PFSK-1 (cell line): ENCODE measurements at regions not wholly inside any gene's neighbourhood (a gene's known extent, or its start where the extent isn't known, plus 50 kb on each side); places are given as distances from the start of the nearest gene placed in this dataset.

Source experiments
- FOXP2 ChIP-seq: optimal IDR thresholded peaks from 2 replicates; pipeline ENCODE3; 2011; ENCODE audit warnings: borderline replicate concordance, control low read depth, inconsistent platforms; ENCODE audit not compliant: insufficient read depth; ENCODE audit errors: extremely low read length, extremely low read depth
- POLR2AphosphoS5 ChIP-seq: IDR thresholded peaks from 2 replicates; pipeline ENCODE4 v1.6.1; 2012; ENCODE audit warnings: low read depth, mild to moderate bottlenecking, control low read depth, low read length, moderate library complexity
- SIN3A ChIP-seq: IDR thresholded peaks from 2 replicates; pipeline ENCODE4 v1.6.1; 2012; ENCODE audit warnings: mild to moderate bottlenecking, low read length, moderate library complexity, borderline replicate concordance; ENCODE audit not compliant: insufficient read depth
- TAF1 ChIP-seq: IDR thresholded peaks from 2 replicates; pipeline ENCODE4 v1.6.1; 2012; ENCODE audit warnings: low read length, control low read depth, borderline replicate concordance; ENCODE audit not compliant: insufficient read depth
- TF ChIP-seq, protein P1 (sequence below), 2 experiments: IDR thresholded peaks; 2 replicates each; pipeline versions ENCODE4 v1.6.1 to v1.8.0; 2011 to 2012; ENCODE audit warnings: low read depth in 2 of 2, low read length in 2 of 2, control low read depth in 1 of 2, inconsistent platforms in 1 of 2, mild to moderate bottlenecking in 1 of 2, moderate library complexity in 1 of 2; ENCODE audit not compliant: insufficient read depth in 1 of 2

DNA sequence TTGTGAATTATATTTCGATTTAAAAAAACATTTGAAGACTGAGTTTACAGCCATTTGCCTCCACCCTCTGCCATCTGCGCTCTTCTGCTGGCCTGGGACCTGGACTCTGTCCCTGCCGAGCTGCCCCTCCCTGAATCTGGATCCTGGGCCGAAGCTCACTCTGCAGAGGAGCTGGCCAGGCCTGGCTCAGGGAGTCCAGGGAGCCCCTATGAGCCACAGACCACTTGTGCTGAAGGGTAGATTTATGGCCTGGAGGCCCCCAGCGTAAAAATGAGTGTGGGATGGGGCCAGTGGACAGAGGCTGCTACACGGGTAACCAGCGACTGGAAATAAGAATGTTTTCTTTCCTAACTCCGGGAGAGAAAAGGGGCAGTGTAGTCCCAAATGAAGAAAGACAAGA is 129.8 kb downstream of the FGF18 start:
- TF ChIP-seq SIN3A (no peak), TAF1 (no peak)

- TF ChIP-seq TAF1 = no peak
- TF ChIP-seq, protein P1, sequence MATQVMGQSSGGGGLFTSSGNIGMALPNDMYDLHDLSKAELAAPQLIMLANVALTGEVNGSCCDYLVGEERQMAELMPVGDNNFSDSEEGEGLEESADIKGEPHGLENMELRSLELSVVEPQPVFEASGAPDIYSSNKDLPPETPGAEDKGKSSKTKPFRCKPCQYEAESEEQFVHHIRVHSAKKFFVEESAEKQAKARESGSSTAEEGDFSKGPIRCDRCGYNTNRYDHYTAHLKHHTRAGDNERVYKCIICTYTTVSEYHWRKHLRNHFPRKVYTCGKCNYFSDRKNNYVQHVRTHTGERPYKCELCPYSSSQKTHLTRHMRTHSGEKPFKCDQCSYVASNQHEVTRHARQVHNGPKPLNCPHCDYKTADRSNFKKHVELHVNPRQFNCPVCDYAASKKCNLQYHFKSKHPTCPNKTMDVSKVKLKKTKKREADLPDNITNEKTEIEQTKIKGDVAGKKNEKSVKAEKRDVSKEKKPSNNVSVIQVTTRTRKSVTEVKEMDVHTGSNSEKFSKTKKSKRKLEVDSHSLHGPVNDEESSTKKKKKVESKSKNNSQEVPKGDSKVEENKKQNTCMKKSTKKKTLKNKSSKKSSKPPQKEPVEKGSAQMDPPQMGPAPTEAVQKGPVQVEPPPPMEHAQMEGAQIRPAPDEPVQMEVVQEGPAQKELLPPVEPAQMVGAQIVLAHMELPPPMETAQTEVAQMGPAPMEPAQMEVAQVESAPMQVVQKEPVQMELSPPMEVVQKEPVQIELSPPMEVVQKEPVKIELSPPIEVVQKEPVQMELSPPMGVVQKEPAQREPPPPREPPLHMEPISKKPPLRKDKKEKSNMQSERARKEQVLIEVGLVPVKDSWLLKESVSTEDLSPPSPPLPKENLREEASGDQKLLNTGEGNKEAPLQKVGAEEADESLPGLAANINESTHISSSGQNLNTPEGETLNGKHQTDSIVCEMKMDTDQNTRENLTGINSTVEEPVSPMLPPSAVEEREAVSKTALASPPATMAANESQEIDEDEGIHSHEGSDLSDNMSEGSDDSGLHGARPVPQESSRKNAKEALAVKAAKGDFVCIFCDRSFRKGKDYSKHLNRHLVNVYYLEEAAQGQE (IDR thresholded peaks at IDR 0.05; ENCODE audit: insufficient read depth in 1 of 2, low read depth in 2 of 2, low read length in 2 of 2) = no peak
- TF ChIP-seq FOXP2 = no peak
- TF ChIP-seq SIN3A = no peak
- no peak for TF ChIP-seq POLR2AphosphoS5
These were observed 135.7 kb downstream of the FGF18 start for GRCh38 chr5:171555160-171555559.

DNA sequence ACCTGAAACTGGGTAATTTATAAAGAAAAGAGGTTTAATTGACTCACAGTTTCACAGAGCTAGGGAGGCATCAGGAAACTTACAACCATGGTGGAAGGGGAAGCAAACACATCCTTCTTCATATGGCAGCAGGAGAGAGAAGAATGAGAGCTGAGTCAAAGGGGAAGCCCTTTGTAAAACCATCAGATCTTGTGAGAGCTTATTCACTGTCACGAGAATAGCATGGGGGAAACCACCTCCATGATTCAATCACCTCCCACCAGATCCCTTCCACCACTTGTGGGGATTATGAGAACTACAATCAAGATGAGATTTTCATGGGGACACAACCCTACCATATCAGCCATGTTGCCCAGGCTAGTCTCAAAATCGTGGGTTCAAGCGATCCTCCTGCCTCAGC is 143.4 kb downstream of the FGF18 start:
- TF ChIP-seq POLR2AphosphoS5 = no peak

DNA sequence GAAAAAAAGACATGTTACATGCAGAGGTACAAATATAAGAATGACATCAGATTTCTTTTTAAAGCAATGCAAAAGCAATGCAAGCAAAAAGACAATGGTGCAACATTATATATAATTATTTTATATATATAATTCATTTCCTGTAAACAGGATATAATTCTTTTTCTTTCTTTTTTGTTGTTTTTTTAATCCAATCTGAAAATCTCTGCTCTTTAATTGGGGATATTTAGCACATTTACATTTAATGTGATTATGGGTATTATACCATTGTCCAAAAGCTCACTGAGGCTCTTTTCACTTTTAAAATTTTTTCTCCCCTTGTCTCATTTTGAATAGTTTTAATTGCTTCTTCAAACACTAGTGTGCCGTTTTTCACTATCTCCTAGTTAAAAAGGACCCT is 148.9 kb downstream of the FGF18 start:
- TF ChIP-seq, protein P1 (IDR thresholded peaks at IDR 0.05; ENCODE audit: insufficient read depth in 1 of 2, low read depth in 2 of 2, low read length in 2 of 2) = no peak
- no peak for TF ChIP-seq SIN3A
- TF ChIP-seq POLR2AphosphoS5 = no peak
- TF ChIP-seq FOXP2 = no peak
- no peak for TF ChIP-seq TAF1

- TF ChIP-seq FOXP2 (no peak), POLR2AphosphoS5 (no peak), SIN3A (no peak), TAF1 (no peak)
- TF ChIP-seq, protein P1 (IDR thresholded peaks at IDR 0.05; ENCODE audit: insufficient read depth in 1 of 2, low read depth in 2 of 2, low read length in 2 of 2) = no peak
These were observed 149.7 kb downstream of the FGF18 start for GRCh38 chr5:171569065-171569712.

DNA sequence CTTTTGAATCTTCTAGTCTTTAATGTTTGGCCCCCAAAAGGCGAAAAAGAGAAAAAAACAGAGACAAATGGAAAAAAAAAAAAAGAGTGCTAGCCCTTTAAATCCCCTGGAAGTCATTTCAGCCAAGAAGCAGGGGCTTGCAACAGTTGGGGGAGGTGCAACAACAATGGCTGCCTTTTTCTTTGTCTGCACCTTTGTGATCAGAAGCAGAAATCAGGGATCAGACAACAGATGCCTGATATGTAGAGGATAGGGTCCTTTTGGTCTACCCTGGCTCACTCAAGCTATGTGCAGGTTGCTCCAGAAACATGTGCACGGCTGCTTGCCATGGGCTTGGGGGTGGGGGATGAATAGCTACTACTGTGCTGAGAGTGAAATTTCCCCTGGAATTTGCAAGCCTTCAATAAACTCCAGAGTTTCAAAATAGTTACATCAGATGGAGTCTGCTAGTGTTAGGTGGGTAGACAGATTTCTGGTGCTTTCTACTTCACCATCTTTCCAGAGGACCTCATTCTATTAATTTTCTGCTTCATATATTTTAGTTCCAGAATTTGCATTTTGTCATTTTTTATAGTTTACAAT is 150.9 kb downstream of the FGF18 start:
- TF ChIP-seq FOXP2 (no peak), SIN3A (no peak), POLR2AphosphoS5 (no peak), TAF1 (no peak)
- TF ChIP-seq, protein P1 (IDR thresholded peaks at IDR 0.05; ENCODE audit: insufficient read depth in 1 of 2, low read depth in 2 of 2, low read length in 2 of 2) = no peak
